ENCODE measurements at regions not wholly inside any gene's neighbourhood (a gene's known extent, or its start where the extent isn't known, plus 50 kb on each side); places are given as distances from the start of the nearest gene placed in this dataset.
"Not testable (repeated sequence)": the region's sequence is repeated elsewhere in the genome, so short reads cannot be mapped to it uniquely, and the experiment has no call there.

GRCh38 chr1:64358692-64359091 lies 111.2 kb upstream of the CACHD1 start:
- ChIA-PET CTCF (no interaction called here), POLR2A (no interaction called here)

DNA sequence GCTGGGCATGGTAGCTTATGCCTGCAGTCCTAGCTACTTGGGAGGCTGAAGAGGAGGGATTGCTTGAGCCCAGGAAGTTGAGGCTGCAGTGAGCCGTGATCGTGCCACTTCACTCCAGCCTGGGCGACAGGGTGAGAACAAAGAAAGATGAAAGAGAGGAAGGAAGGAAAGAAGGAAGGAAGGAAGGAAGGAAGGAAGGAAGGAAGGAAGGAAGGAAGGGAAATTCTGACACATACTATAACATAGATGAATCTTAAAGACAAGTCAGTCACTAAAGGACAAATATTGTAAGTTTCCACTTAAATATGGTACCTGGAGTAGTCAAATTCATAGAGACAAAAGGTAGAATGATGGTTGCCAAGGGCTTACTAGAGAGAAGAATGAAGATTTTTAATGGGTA lies 108.0 kb upstream of the CACHD1 start:
- CTCF ChIA-PET: no interaction called here
- POLR2A ChIA-PET: no interaction called here

- POLR2A ChIA-PET: no interaction called here
- CTCF ChIA-PET: no interaction called here
Measured at GRCh38 chr1:64363111-64363510, 106.8 kb upstream of the CACHD1 start.

GRCh38 chr1:64363616-64364015 lies 106.3 kb upstream of the CACHD1 start:
- CTCF ChIA-PET: no interaction called here
- POLR2A ChIA-PET: no interaction called here

DNA sequence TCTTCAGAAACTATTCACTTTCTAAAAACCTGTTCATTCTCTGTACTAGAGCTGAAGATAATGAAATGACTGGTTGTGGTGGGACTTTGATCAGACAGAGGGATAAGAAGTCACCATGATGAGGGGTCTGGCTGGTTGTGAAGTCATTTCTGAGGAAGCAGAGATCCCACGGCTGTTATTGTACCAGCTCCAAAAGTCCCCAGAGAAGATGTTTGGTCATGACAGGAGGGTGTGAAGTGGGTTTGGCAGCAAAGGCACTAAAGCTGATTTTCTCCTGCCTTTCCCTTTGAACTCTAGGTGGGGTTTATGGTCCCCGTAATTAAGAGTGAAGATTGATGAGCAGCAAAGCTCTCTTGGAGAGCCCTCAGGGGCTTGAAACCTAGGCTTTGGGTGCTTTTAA lies 103.1 kb upstream of the CACHD1 start:
- CTCF ChIA-PET: no interaction called here
- POLR2A ChIA-PET: no interaction called here

- CTCF ChIA-PET: no interaction called here
- POLR2A ChIA-PET: no interaction called here
Measured at GRCh38 chr1:64368344-64368743, 101.6 kb upstream of the CACHD1 start.

- CTCF ChIA-PET: no interaction called here
Measured at GRCh38 chr1:64378826-64379225, 91.1 kb upstream of the CACHD1 start.

GRCh38 chr1:64387389-64388285 lies 82.3 kb upstream of the CACHD1 start:
- POLR2A ChIA-PET: no interaction called here
- CTCF ChIA-PET: no interaction called here

More at GRCh38 chr1:64378826-64379225, 91.1 kb upstream of the CACHD1 start:
- POLR2A ChIA-PET: no interaction called here

DNA sequence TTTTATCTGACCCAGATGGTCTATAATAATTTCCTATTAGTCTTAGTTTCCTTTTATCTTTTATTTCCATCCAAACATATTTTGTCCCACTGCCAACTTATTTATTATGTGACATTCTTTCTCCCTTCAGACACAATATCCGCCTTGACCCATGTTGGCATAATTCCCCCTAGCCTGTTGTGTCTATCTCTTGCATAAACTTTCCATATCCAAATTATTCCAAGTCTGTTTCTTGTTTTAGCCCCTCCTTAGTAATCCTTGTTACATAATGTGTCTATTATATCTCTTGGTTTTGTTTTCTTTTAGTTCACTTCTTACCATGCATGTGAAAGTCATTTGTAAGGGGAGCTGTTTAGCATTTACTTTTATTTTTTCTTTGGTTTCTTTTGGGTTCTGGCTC lies 81.6 kb upstream of the CACHD1 start:
- CTCF ChIA-PET: no interaction called here
- POLR2A ChIA-PET: no interaction called here

- ChIA-PET POLR2A (no interaction called here), CTCF (no interaction called here)
Measured at GRCh38 chr1:64392109-64392508, 77.8 kb upstream of the CACHD1 start.

GRCh38 chr1:64393790-64394189 lies 76.1 kb upstream of the CACHD1 start:
- ChIA-PET CTCF (no interaction called here), POLR2A (no interaction called here)

DNA sequence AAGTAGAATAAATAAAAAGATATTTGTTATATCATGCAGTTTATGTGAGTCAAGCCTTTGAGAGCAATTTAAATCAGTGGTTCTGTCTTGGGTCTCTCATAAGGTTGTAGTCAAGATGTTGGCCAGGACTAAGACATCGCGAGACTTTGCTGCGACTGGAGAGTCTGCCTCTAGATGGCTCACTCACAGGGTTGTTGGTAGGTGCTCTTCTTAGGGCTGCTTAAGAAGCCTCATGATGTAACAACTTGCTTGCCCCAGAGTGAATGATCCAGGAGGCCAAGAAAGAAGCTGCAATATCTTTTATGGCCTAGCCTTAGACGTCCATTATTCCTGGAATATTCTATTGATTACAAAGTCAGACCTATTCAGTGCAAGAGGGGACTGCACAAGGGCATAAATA lies 73.1 kb upstream of the CACHD1 start:
- ChIA-PET POLR2A (no interaction called here), CTCF (no interaction called here)

DNA sequence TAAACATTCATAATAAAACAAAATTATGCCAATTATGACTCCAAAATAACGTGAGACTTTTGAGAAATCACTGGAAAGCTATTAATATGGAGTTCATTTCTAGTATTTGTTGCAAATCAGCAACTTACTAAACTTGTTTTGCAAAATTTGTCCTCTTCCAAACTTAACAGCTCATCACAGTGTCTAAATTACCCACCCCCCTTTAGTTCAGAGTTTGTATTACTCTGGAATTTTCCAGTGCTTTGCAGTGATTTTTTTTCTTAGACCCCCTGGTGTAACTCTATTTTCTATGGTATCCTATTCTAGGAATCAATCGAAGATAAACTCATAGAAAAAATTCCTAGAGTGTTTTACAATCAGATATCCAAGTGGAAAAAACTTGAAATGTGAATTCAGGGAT lies 72.4 kb upstream of the CACHD1 start:
- ChIA-PET POLR2A (no interaction called here), CTCF (no interaction called here)

DNA sequence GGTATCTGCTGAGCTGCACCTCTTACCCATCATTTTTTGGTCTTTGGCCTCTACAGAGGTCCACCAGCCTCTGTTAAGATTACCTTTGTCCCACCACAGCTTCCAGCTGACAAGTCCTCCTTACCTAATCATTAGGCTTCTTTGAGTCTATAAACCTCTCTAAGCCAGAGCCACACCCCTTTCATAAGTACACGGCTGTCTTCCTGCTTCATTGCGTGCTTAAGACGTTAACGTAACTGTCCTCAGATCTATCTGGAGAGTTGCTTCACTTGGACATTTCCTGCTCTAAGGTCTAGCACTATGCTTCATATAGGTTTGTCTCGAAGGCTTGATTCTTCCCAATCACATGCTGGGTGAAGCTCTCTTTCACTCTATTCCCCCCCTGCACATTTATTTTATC lies 71.0 kb upstream of the CACHD1 start:
- POLR2A ChIA-PET: no interaction called here
- CTCF ChIA-PET: interaction anchor here (1.2 kb wide), 1 partner anchor 97 kb away, joined by 3 read pairs; no protein-coding TSS in a partner anchor

- CTCF ChIA-PET: no interaction called here
- POLR2A ChIA-PET: no interaction called here
Measured at GRCh38 chr1:64401285-64401684, 68.6 kb upstream of the CACHD1 start.

DNA sequence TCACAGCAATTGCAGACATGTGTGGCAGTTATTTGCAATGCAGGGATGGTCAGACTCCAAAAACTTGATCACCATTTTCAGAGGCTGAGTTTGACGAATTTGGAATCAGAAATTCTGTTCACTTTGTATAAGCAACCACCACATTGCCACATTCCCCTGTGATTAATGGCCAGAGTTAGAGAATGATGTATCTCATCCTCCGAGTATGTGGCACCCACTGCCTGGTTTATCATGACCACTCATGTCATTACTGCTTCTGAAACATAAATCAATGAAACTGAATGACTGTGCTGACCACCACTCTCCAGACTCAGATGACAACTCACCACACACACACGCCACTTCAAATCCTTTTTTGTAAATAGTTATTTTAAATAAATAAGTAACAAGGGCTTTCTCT lies 66.6 kb upstream of the CACHD1 start:
- POLR2A ChIA-PET: no interaction called here
- CTCF ChIA-PET: no interaction called here

- POLR2A ChIA-PET: no interaction called here
- CTCF ChIA-PET: no interaction called here
Measured at GRCh38 chr1:64404202-64404601, 65.7 kb upstream of the CACHD1 start.

DNA sequence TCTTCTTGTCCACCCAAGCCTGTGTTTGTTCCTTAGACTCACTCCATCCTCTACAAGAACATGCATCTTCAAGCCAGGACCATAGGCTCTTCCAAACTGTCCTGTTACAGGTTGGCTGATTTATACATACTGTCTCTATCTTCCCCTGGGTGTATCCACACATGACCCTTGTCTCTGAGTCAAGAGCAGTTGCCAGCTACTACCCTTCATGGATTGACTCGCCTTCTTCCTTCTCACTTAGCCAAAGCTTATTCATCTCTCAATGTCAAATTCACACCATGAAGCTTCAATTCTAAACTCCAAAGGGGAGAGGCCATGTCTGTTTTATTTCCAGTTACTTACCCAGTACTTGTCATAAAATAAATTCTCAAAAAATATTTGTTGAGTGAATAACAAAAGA lies 64.1 kb upstream of the CACHD1 start:
- CTCF ChIA-PET: no interaction called here
- POLR2A ChIA-PET: no interaction called here

DNA sequence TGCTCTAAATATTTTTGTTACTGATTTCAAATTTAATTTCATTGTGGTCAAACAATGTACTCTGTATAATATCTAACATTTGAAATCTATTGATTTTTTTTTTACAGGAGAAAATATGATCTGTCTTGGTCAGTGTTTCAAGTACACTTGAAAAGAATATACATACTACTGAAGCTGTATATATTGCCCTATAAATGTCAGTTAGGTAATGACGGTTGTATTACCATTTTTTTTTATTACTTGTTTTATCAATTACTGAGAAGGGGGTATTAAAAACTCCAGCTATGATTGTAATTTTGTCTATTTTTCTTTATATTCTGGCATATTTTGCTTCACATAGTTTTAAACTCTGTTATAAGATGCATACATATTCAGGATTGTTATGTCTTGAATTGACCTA lies 59.7 kb upstream of the CACHD1 start:
- ChIA-PET CTCF (no interaction called here), POLR2A (no interaction called here)

DNA sequence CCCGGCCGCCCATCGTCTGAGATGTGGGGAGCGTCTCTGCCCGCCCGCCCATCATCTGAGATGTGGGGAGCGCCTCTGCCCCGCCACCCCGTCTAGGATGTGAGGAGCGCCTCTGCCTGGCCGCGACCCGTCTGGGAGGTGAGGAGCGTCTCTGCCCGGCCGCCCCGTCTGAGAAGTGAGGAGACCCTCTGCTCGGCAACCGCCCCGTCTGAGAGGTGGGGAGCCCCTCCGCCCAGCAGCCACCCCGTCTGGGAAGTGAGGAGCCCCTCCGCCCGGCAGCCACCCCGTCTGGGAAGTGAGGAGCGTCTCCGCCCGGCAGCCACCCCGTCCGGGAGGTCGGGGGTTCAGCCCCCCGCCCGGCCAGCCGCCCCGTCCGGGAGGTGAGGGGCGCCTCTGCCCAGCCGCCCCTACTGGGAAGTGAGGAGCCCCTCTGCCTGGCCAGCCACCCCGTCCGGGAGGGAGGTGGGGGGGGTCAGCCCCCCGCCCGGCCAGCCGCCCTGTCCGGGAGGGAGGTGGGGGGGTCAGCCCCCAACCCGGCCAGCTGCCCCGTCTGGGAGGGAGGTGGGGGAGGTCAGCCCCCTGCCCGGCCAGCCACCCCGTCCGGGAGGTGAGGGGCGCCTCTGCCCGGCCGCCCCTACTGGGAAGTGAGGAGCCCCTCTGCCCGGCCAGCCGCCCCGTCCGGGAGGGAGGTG lies 54.9 kb upstream of the CACHD1 start:
- CTCF ChIA-PET, POLR2A ChIA-PET: not testable (repeated sequence)

DNA sequence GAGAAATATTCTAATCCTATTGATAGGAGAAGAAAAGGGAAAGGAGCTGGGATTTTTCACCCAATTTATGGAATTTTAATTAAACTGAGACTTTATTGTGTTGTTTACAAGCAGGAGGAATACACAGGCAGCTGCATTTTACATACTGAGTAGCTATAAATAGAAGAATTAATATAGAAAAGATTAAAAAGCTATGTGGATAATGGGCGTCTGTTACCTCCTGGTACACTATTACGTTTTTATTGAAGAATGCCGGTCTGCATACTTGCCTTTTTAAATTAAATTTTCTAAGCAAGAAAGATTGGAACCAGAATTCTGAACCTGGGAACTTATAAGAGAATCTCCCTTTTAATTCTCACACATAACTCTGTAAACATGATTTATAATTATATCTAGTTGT lies 52.1 kb upstream of the CACHD1 start:
- POLR2A ChIA-PET: no interaction called here
- CTCF ChIA-PET: no interaction called here

Measured in activated CD8-positive, alpha-beta memory T cell treated with anti-CD3 and anti-CD28 coated beads for 36 hours (primary cell).